IPS-15b (cell line): ENCODE measurements at regions not wholly inside any gene's neighbourhood (a gene's known extent, or its start where the extent isn't known, plus 50 kb on each side); places are given as distances from the start of the nearest gene placed in this dataset.

ENCODE experiments used
- H3K27me3 ChIP-seq: one replicate; pipeline ENCODE4 v1.6.1; 2013; ENCODE audit warnings: low read length; ENCODE audit not compliant: control insufficient read depth, insufficient read depth
- H3K36me3 ChIP-seq: one replicate; pipeline ENCODE4 v1.6.1; 2013; ENCODE audit warnings: low read length; ENCODE audit not compliant: control insufficient read depth, insufficient read depth
- H3K4me1 ChIP-seq: one replicate; pipeline ENCODE4 v1.6.1; 2013; ENCODE audit warnings: mild to moderate bottlenecking, low read length; ENCODE audit not compliant: control insufficient read depth, insufficient read depth
- H3K4me3 ChIP-seq: one replicate; pipeline ENCODE4 v1.5.1; 2013; ENCODE audit warnings: low read depth, low read length
- H3K9ac ChIP-seq: one replicate; pipeline ENCODE4 v1.6.1; 2013; ENCODE audit warnings: low read depth, mild to moderate bottlenecking, low read length
- H3K9me3 ChIP-seq: one replicate; pipeline ENCODE4 v1.6.1; 2013; ENCODE audit warnings: mild to moderate bottlenecking, low read length; ENCODE audit not compliant: control insufficient read depth, insufficient read depth

DNA sequence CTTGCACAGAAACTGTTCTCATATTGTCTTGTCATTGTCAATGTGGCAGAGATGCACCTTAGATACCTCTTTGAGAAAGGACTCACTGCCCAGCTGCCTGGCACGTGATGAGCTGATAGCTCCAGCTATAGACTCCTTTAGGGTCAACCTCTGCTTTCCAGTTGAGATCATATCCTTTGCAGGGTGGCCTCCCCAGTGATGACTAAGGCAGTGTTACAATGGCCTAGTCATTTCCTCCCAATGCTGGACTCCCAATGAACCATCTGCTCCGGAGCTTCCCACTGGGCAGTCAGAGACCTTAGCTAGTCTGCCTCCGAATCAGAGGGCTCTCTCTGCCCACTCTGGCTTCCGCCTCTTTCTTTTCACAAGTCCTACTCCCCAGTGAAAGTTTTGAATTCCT lies 79.5 kb downstream of the CHRD start:
- Histone ChIP-seq H3K4me1 (no peaks in the 10 kb centered on the region), H3K36me3 (no peaks in the 10 kb centered on the region), H3K4me3 (no peak overlapping the region), H3K9me3 (no peaks in the 10 kb centered on the region), H3K9ac (no peak overlapping the region), H3K27me3 (no peaks in the 10 kb centered on the region)

DNA sequence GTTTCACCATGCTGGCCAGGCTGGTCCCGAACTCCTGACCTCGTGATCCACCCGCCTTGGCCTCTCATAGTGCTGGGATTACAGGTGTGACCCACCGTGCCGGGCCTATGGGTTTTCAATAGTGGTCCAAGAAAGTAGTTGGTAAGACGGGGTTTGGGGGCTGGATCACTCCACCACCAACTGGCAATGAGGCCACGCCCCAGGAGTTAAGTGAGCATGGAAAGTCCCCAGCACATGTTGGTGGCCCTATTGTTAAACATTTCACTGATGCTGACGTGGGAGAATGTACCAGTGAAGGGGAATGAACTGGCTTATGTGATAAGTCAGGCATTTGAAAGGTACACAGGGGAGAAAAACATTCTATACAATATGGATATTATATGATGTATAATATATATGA lies 80.4 kb downstream of the CHRD start:
- Histone ChIP-seq H3K4me3 (no peak overlapping the region), H3K36me3 (no peaks in the 10 kb centered on the region), H3K4me1 (no peaks in the 10 kb centered on the region), H3K9me3 (no peaks in the 10 kb centered on the region), H3K27me3 (no peaks in the 10 kb centered on the region), H3K9ac (no peak overlapping the region)

DNA sequence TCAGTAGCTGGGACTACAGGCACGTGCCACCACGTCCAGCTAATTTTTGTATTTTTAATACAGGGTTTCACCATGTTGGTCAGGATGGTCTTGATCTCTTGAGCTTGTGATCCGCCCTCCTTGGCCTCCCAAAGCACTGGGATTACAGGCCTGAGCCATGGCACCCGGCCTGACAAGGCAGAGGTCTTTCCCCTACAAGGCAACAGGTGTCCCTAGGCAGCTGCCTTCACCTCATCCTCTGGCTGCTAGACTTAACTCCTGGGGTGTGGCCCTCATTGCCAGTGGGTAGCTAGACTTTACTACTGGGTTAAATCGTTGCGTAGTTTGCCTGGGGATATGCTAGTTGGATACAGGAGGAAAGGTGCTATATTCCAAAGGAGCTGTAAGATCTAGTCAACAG lies 81.4 kb downstream of the CHRD start:
- H3K27me3 ChIP-seq = no peaks in the 10 kb centered on the region
- H3K9me3 ChIP-seq = no peaks in the 10 kb centered on the region
- no peaks in the 10 kb centered on the region for H3K4me1 ChIP-seq
- no peak overlapping the region for H3K9ac ChIP-seq
- no peak overlapping the region for H3K4me3 ChIP-seq
- no peaks in the 10 kb centered on the region for H3K36me3 ChIP-seq

DNA sequence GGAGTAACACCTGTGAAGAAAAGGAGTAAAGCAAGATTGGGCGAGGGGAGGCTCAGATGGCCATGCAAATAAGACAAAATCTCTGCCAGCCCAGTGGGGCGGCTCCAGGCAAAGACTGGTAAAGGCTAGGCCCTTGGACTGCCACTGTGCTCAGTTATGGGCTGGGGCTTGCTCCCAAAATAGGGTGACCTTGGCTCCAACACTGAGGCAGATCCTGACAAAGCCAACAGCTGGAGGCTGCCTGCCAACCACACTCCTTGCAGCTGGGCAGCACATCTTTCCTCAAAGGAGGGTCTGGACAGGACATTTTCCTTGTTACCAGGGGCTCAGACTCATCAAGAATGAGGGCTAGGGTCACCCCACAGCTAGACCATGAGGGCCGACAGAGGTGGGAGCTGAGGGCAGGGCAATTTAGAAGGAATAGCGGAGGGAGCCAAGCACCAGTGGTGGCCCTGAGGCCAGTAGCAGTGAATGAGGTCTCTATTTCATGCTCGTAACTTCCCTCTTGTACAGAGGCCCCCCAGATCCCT lies 86.1 kb downstream of the CHRD start:
- Histone ChIP-seq H3K36me3 (no peaks in the 10 kb centered on the region), H3K27me3 (no peaks in the 10 kb centered on the region), H3K4me1 (no peaks in the 10 kb centered on the region), H3K9ac (no peak overlapping the region), H3K4me3 (no peak overlapping the region), H3K9me3 (no peaks in the 10 kb centered on the region)

DNA sequence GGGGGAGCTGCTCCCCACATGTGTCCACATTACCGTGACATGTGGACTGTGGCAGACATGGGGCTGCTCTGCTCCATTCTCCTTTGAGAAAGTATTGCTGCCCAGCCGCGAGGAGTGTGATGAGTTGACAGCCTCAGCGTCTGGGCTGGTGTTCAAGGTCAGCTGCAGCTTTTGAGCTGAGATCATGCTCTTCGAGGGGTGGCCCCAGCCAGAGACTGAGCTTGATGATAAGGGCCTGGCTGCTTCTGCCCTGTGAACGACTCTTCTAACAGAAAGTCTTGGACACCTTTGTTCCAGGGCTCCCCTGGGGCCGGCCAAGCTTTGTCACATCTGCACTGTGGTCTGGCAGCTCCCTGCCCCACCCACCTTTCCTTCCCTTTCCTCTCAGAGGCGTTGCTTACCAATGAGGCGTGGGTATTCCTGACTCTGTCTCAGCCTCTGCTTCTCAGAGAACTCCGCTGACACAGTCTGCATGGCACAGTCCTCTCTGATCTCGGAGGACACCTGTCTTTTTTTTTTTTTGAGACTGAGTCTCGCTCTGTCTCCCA lies 86.6 kb downstream of the CHRD start:
- H3K4me3 ChIP-seq = no peak overlapping the region
- no peaks in the 10 kb centered on the region for H3K27me3 ChIP-seq
- H3K9ac ChIP-seq = no peak overlapping the region
- H3K9me3 ChIP-seq = no peaks in the 10 kb centered on the region
- no peaks in the 10 kb centered on the region for H3K36me3 ChIP-seq
- no peaks in the 10 kb centered on the region for H3K4me1 ChIP-seq

DNA sequence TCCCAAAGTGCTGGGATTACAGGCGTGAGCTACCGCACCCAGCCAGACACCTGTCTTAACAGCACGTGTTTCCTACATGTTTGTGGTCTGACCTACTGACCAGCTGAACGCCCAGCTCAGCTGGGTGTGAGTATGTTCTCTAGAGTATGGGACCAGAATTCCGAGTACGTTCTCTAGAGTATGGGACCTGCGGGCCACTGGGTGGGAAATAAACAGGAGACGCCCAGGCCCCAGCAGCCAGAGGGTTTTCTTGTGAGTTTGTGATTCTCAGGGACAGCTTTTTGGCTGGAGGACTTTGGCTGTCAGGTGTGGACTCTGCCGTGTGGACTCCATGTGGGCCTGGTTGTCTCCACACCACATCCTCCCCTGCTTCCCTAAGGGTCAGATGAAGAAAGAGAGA lies 87.3 kb downstream of the CHRD start:
- Histone ChIP-seq H3K9ac (no peak overlapping the region), H3K36me3 (no peaks in the 10 kb centered on the region), H3K9me3 (no peaks in the 10 kb centered on the region), H3K4me1 (no peaks in the 10 kb centered on the region), H3K4me3 (no peak overlapping the region), H3K27me3 (no peaks in the 10 kb centered on the region)

DNA sequence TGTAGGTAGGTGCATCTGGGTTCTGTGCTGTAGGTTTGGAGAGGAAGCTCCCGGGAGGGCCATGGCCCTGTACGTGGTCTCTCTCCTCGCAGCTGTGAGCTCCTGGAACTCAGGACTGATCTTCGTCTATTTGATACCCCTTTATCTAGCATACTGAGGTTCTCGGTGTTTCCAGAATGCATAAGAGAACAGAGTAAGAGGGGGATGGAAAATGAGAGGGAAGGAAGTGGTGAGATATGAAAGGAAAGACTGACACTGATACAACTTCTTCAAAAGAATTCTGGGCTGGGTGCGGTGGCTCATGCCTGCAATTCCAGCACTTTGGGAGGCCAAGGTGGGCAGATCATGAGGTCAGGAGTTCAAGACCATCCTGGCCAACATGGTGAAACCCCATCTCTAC lies 90.7 kb downstream of the CHRD start:
- Histone ChIP-seq H3K36me3 (no peaks in the 10 kb centered on the region), H3K27me3 (no peaks in the 10 kb centered on the region), H3K9ac (no peak overlapping the region), H3K4me3 (no peak overlapping the region), H3K4me1 (no peaks in the 10 kb centered on the region), H3K9me3 (no peaks in the 10 kb centered on the region)

DNA sequence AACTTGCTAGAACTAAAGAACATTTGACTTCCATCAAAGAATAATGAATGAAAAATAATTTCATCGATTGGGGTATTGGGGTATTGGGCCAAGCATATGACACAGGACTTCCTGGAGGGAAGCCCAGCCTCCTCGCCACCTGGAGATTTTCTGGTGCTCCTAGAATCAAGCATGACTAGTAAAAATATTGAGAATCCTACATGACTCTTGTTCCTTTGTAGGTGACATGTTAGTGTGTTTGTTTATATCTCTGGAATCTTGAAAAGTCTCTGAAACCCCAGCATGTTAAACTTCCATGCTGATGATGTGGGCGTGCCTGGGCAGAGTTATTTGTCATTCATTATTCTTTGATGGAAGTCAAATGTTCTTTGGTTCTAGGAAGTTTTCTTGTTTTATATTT lies 90.1 kb upstream of the EPHB3 start:
- Histone ChIP-seq H3K9me3 (no peaks in the 10 kb centered on the region), H3K4me3 (no peak overlapping the region), H3K9ac (no peak overlapping the region), H3K36me3 (no peaks in the 10 kb centered on the region), H3K27me3 (no peaks in the 10 kb centered on the region), H3K4me1 (no peaks in the 10 kb centered on the region)

DNA sequence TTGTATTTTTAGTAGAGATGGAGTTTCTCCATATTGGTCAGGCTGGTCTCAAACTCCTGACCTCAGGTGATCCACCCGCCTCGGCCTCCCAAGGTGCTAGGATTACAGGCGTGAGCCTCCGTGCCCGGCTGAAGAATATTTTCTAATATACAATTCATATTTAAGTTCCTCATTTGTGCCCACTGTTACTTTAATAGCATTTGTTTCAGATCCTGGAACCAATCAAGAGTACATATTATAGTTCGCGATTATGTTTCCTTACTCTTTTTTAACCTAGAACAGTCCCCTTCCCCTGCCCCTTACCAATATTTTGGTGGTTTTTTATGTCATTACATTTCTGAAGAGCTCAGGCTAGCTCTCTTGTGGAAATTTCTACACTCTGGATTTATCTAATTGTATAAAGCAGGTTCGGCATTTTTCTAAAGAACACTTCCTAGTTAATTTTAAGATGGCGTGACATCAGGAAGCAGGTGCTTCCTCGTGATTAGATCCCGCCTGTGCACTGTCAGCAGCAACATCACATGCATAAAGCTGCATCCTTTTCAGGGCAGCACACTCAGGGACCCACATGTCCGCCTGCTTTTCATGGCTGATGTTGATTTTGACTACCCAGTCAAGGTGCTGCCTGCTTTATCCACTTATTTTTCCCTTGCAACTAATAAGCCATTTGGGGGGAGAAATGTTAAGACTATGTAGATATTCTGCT lies 88.7 kb upstream of the EPHB3 start:
- Histone ChIP-seq H3K36me3 (no peaks in the 10 kb centered on the region), H3K4me3 (no peak overlapping the region), H3K9me3 (no peaks in the 10 kb centered on the region), H3K9ac (no peak overlapping the region), H3K4me1 (no peaks in the 10 kb centered on the region), H3K27me3 (no peaks in the 10 kb centered on the region)

DNA sequence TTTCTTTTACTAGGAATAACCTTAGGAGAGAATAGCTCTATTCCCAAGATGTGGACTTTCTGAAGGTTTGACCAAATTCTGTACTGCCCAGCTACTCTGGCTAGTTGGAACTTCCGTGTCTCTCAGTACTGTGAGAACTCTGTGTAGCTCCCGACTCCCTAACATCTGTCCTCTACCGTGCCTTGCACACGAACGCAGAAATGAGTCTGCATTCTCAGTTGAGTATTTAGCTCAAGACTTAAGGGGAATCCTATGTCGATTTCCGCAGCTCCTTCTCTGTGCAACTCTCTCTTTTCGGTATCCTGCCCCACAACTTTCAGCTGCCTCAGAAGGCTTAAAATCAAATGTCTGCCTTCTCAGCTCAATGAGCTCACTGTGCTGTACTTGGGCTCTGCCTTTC lies 86.7 kb upstream of the EPHB3 start:
- Histone ChIP-seq H3K27me3 (no peaks in the 10 kb centered on the region), H3K4me1 (no peaks in the 10 kb centered on the region), H3K9ac (no peak overlapping the region)

DNA sequence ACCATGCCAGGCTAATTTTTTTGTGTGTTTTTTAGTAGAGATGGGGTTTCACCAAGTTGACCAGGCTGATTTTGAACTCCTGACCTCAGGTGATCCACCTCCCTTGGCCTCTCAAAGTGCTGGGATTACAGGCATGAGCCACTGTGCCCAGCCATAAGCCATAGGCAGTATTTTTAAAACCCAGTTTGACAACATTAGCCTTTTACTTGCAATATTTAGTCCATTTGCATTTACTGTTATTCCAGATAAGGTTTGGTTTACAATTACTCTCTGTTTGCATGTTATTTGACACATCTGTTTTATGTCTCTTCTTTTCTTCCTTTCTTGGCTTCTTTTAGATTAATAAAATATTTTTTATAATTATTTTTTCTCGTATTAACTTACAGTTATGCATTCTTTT lies 83.6 kb upstream of the EPHB3 start:
- no peaks in the 10 kb centered on the region for H3K4me1 ChIP-seq
- no peak overlapping the region for H3K4me3 ChIP-seq
- H3K36me3 ChIP-seq = no peaks in the 10 kb centered on the region
- H3K9me3 ChIP-seq = no peaks in the 10 kb centered on the region
- H3K9ac ChIP-seq = no peak overlapping the region
- H3K27me3 ChIP-seq = no peaks in the 10 kb centered on the region

More for the DNA sequence above, 86.7 kb upstream of the EPHB3 start:
- H3K36me3 ChIP-seq = no peaks in the 10 kb centered on the region
- H3K4me3 ChIP-seq = no peak overlapping the region
- no peaks in the 10 kb centered on the region for H3K9me3 ChIP-seq

DNA sequence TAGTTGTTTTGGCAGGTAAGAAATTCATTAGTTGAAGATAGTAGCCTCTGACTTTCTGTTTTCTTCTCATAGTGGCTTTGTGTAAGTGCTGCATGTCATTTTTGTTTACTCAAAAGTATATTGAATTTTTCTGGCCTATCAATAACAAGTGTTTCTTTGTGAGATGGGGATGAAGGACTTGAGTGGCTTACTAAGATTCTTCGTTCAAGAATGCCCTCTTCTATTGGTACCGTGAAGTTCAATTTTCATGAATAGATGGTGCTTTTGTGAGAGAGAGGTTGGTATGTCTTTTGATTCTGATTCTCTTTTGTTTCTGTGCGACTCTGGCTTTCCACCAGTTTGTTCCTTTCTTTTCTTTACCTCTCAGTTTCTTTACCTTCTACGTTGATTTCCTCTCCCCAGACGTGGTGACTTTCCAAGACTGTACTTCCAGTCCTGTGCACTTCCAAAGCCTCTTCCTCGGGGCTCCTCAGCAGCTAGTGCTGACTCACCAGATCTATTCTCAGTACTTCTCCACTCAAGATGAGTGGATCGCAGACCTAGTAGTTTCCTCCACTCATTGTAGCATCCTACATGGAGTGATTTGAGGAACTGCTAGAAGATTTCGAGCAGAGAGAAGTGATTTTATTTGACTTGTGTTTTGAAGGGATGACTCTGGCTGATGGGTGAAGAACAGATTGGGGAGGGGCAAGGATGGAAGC lies 82.0 kb upstream of the EPHB3 start:
- Histone ChIP-seq H3K9ac (no peak overlapping the region), H3K27me3 (no peaks in the 10 kb centered on the region), H3K9me3 (no peaks in the 10 kb centered on the region), H3K36me3 (no peaks in the 10 kb centered on the region), H3K4me1 (no peaks in the 10 kb centered on the region), H3K4me3 (no peak overlapping the region)
